Ishikawa (cell line): ENCODE measurements at regions not wholly inside any gene's neighbourhood (a gene's known extent, or its start where the extent isn't known, plus 50 kb on each side); places are given as distances from the start of the nearest gene placed in this dataset.

ENCODE experiments used
- CEBPB ChIP-seq: IDR thresholded peaks from 2 replicates; pipeline ENCODE4 v1.6.1; 2012
- CREB1 ChIP-seq: IDR thresholded peaks from 2 replicates; pipeline ENCODE4 v1.6.1; 2012; ENCODE audit warnings: low read depth
- EGR1 ChIP-seq: IDR thresholded peaks from 2 replicates; pipeline ENCODE4 v1.6.1; 2012
- EP300 ChIP-seq: IDR thresholded peaks from 2 replicates; pipeline ENCODE4 v1.6.1; 2012; ENCODE audit warnings: borderline replicate concordance
- FOXM1 ChIP-seq: IDR thresholded peaks from 2 replicates; pipeline ENCODE4 v1.6.1; 2012; ENCODE audit warnings: low read depth, borderline replicate concordance
- MAX ChIP-seq: IDR thresholded peaks from 2 replicates; pipeline ENCODE4 v1.6.1; 2012
- NFIC ChIP-seq: IDR thresholded peaks from 2 replicates; pipeline ENCODE4 v1.6.1; 2012
- RAD21 ChIP-seq: IDR thresholded peaks from 2 replicates; pipeline ENCODE4 v1.6.1; 2012; ENCODE audit warnings: low read depth
- REST ChIP-seq: IDR thresholded peaks from 2 replicates; pipeline ENCODE4 v1.6.1; 2012; ENCODE audit warnings: low read depth, mild to moderate bottlenecking
- TAF1 ChIP-seq: IDR thresholded peaks from 2 replicates; pipeline ENCODE4 v1.6.1; 2012; ENCODE audit warnings: low read depth, mild to moderate bottlenecking
- TCF12 ChIP-seq: IDR thresholded peaks from 2 replicates; pipeline ENCODE4 v1.6.1; 2012; ENCODE audit warnings: low read depth
- TEAD4 ChIP-seq: IDR thresholded peaks from 2 replicates; pipeline ENCODE4 v1.6.1; 2012
- USF1 ChIP-seq: IDR thresholded peaks from 2 replicates; pipeline ENCODE4 v1.6.1; 2012
- YY1 ChIP-seq: IDR thresholded peaks from 2 replicates; pipeline ENCODE4 v1.6.1; 2012; ENCODE audit warnings: low read depth
- ZBTB7A ChIP-seq: IDR thresholded peaks from 2 replicates; pipeline ENCODE4 v1.6.1; 2012; ENCODE audit warnings: low read depth

- TF ChIP-seq RAD21 = no peak
- TF ChIP-seq CREB1 = no peak
- TF ChIP-seq USF1 = no peak
- TF ChIP-seq ZBTB7A = no peak
- no peak for TF ChIP-seq TEAD4
- TF ChIP-seq FOXM1 = no peak
- TF ChIP-seq EP300 = no peak
- TF ChIP-seq CEBPB = no peak
These were observed 62.0 kb downstream of the CAVIN4 start for GRCh38 chr9:100639854-100640253.

GRCh38 chr9:100640447-100641050 lies 62.7 kb downstream of the CAVIN4 start:
- TF ChIP-seq CREB1 = no peak
- TF ChIP-seq TAF1 = no peak
- no peak for TF ChIP-seq EP300
- TF ChIP-seq ZBTB7A = no peak
- no peak for TF ChIP-seq NFIC
- TF ChIP-seq RAD21 = no peak
- no peak for TF ChIP-seq FOXM1
- no peak for TF ChIP-seq REST
- no peak for TF ChIP-seq TCF12
- no peak for TF ChIP-seq CEBPB
- no peak for TF ChIP-seq YY1

- TF ChIP-seq REST (no peak), TCF12 (no peak), CEBPB (no peak), ZBTB7A (no peak), USF1 (no peak), CREB1 (no peak), YY1 (no peak), EGR1 (no peak), RAD21 (no peak), NFIC (no peak), EP300 (no peak)
These were observed 63.3 kb downstream of the CAVIN4 start for GRCh38 chr9:100641166-100641565.

- TF ChIP-seq TCF12 = no peak
- no peak for TF ChIP-seq REST
- TF ChIP-seq FOXM1 = no peak
- TF ChIP-seq CREB1 = no peak
- TF ChIP-seq ZBTB7A = no peak
These were observed 75.0 kb downstream of the CAVIN4 start for GRCh38 chr9:100652850-100653249.

GRCh38 chr9:100653643-100654334 lies 75.9 kb downstream of the CAVIN4 start:
- TF ChIP-seq CEBPB = no peak
- no peak for TF ChIP-seq TEAD4
- TF ChIP-seq USF1 = no peak
- no peak for TF ChIP-seq TCF12
- no peak for TF ChIP-seq MAX
- TF ChIP-seq TAF1 = no peak
- TF ChIP-seq FOXM1 = no peak
- TF ChIP-seq RAD21 = no peak
- TF ChIP-seq REST = no peak
- no peak for TF ChIP-seq EP300
- TF ChIP-seq NFIC = no peak
- no peak for TF ChIP-seq ZBTB7A
- no peak for TF ChIP-seq EGR1
- no peak for TF ChIP-seq YY1
- no peak for TF ChIP-seq CREB1
